ENCODE measurements at regions not wholly inside any gene's neighbourhood (a gene's known extent, or its start where the extent isn't known, plus 50 kb on each side); places are given as distances from the start of the nearest gene placed in this dataset.
"Not testable (repeated sequence)": the region's sequence is repeated elsewhere in the genome, so short reads cannot be mapped to it uniquely, and the experiment has no call there.

DNA sequence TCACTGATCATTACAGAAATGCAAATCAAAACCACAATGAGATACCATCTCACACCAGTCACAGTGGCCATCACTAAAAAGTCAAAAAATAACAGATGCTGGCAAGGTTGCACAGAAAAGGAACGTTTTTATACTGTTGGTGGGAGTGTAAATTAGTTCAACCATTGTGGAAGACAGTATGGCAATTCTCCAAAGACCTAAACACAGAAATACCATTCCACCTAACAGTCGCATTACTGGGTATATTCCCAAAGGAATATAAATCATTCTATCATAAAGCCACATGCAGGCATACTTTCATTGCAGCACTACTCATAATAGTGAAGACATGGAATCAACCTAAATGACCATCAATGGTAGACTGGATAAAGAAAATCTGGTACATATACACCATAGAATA is 83.2 kb upstream of the ARID5B start:
- H3K4me3 ChIP-seq (ENCODE audit: low read depth, low read length); DNase-seq (ENCODE audit: low read depth): not testable (repeated sequence)

DNA sequence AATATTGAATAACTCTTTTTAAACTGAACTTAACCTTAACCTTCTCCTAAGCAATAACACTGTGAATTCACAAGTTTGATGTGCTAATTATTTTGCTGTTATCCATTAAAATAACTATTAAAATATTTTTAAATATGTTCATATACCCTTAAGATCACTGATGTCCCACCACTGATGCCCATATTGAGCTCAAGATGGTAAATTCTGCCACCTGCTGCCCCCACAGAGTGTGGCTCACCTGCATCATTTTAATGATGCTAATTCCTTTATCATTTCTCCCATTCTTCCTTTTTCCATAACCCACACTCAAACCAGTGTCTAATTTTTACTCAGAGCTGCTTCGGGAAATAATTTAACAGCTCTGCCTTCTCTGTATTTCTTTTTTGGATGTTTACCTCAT is 82.3 kb upstream of the ARID5B start:
- DNase-seq (ENCODE audit: low read depth), result no peak
- H3K4me3 ChIP-seq (ENCODE audit: low read depth, low read length), result no peak overlapping the region

GRCh38 chr10:61821153-61821552 is 80.3 kb upstream of the ARID5B start:
- DNase-seq (ENCODE audit: low read depth), result no peak
- no peak overlapping the region for H3K4me3 ChIP-seq (ENCODE audit: low read depth, low read length)

DNA sequence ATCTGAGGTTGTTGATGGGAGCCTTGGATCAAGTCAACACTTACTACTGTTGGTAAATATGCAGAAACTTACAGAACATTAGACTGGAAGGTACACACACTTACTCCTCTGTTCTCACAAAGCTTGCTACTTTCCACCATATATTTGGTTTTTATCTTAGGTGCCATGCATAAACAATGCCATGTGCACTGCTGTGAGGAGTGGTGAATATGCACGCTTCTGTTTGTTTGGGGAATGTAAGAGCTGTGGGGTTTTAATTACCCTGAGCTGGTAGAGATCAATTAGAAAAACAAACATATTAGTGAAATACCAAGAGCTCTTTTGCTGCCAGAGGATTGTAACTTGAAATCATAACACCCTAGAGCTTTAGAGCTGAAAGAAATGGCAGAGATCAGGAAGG is 79.8 kb upstream of the ARID5B start:
- H3K4me3 ChIP-seq (ENCODE audit: low read depth, low read length), result no peak overlapping the region
- DNase-seq (ENCODE audit: low read depth), result no peak

DNA sequence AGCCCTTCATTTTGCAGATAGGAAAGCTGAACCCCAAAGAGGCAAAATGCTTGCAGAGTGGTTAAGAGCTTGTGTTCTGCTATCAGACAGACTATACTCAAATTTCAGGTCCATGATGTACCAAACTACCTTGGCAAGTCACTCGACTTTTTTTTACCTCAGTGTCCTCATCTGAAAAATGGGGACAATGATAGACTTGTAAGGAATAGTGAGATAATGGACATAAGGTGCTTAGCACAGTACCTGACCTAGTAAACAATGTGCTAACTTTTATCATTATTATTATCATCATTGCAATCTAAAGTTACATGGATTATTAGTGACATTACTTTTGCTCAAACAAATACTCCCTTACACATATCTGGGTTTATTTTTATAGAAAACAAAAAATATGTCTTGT is 79.4 kb upstream of the ARID5B start:
- no peak for DNase-seq (ENCODE audit: low read depth)
- H3K4me3 ChIP-seq (ENCODE audit: low read depth, low read length), result no peak overlapping the region

DNA sequence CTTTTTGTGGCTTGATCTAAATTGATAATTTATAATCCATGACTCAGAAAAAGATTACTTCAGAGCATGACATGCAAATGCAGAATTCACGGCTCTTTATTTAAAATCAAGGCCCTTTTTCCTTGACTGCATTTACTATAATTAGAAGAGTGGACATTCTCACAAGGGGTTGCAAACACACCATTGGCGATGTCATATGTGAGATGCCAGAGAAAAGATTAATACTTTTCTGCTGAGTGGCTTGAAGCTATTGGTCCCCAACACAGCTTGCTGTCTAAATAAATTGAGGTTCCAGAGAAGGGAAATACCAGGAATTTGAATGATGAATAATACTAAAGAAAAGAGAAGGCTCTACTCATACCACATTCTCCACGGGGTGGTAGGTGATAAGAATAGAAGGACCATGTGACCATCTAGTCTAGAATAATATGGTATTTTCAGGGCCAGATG is 78.7 kb upstream of the ARID5B start:
- no peak for DNase-seq (ENCODE audit: low read depth)
- no peak overlapping the region for H3K4me3 ChIP-seq (ENCODE audit: low read depth, low read length)

- DNase-seq (ENCODE audit: low read depth), result no peak
- H3K4me3 ChIP-seq (ENCODE audit: low read depth, low read length), result no peak overlapping the region
Measured at GRCh38 chr10:61825001-61825400, 76.5 kb upstream of the ARID5B start.

DNA sequence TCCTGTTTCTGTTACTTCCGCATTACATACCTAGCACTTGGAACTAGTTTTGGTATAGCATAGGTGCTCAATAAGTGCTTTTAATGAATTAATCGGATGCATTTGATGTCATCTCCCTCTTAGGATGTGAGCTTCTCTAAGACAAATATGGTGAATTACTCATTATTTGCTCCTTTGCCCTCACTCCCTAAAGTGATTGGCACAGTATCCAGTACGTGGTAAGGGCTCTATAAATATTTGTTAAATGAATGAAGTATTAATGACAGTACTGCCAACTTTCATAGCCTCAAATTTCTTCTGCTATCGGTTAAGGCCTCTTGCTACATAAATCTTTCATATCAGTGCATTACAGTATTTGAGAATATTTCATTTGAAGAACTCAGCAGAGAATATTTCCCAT is 75.9 kb upstream of the ARID5B start:
- H3K4me3 ChIP-seq (ENCODE audit: low read depth, low read length), result no peak overlapping the region
- DNase-seq (ENCODE audit: low read depth), result no peak

GRCh38 chr10:61828034-61828433 is 73.5 kb upstream of the ARID5B start:
- H3K4me3 ChIP-seq (ENCODE audit: low read depth, low read length), result no peak overlapping the region
- DNase-seq (ENCODE audit: low read depth), result no peak

- H3K4me3 ChIP-seq (ENCODE audit: low read depth, low read length), result no peak overlapping the region
- no peak for DNase-seq (ENCODE audit: low read depth)
Measured at GRCh38 chr10:61828788-61829187, 72.7 kb upstream of the ARID5B start.

DNA sequence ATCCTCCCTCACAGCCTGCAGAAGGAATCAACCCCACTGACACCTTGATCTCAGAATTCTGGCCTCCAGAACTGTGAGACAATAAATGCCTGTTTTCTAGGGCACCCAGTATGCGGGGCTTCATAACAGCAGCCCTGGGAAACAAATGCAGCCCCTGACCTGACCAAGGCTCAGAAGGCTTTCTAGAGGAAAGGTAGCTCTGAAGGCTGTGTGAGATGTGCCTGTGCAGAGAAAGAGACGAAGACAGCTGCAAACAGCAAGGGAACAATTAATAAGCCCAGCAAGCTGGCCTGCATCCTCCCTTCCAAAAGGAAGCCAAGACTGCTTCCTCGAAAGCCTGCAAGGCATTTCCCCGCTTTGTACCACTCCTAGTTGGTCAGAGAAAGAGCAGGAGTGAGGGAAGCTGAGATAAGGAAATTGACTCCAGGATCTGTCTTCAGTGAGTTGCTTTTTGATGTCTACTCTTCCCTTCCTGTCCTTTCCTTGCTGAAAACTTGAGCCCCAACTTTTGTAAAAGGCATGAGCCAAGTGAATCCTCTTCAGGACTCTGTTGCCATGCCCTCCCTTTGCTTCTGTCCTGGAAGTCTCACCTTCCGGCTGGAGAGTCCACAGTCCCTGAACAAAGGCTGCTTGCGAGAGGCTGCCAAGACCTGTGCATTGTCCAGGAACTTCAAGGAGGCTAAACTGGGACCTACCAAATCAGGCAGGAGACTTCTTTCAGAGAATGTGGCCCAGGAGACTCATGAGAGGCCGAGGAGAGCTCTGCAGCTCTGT is 71.2 kb upstream of the ARID5B start:
- DNase-seq (ENCODE audit: low read depth), result no peak
- no peak overlapping the region for H3K4me3 ChIP-seq (ENCODE audit: low read depth, low read length)

GRCh38 chr10:61830846-61831273 is 70.6 kb upstream of the ARID5B start:
- no peak for DNase-seq (ENCODE audit: low read depth)
- H3K4me3 ChIP-seq (ENCODE audit: low read depth, low read length), result no peak overlapping the region

DNA sequence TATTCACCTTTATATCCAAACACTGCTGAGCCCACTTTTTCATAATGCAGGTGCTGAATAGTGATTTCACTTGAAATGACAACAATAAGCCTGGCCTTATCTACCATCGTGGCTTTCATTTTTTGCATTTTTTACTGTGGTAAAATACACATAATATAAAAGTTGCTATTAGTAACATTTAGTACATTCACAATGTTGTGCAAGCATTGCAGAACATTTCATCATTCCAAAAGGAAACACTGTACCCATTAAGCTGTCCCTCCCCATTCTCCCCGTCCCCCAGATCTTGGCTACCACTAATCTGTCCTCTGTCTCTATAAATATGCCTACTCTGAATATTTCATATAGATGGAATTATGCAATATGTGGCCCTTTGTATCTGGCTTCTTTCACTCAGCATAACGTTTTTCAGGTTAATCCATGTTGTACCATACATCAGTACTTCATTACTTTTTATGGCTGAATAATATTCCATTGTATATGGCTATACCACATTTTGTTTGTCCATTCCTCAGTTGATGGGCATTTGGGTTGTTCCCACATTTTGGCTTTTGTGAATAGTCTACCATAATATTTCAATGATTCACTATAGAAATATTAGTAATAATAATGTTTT is 68.5 kb upstream of the ARID5B start:
- H3K4me3 ChIP-seq (ENCODE audit: low read depth, low read length), result no peak overlapping the region
- no peak for DNase-seq (ENCODE audit: low read depth)

- DNase-seq (ENCODE audit: low read depth), result no peak
- no peak overlapping the region for H3K4me3 ChIP-seq (ENCODE audit: low read depth, low read length)
Measured at GRCh38 chr10:61834519-61834918, 67.0 kb upstream of the ARID5B start.

DNA sequence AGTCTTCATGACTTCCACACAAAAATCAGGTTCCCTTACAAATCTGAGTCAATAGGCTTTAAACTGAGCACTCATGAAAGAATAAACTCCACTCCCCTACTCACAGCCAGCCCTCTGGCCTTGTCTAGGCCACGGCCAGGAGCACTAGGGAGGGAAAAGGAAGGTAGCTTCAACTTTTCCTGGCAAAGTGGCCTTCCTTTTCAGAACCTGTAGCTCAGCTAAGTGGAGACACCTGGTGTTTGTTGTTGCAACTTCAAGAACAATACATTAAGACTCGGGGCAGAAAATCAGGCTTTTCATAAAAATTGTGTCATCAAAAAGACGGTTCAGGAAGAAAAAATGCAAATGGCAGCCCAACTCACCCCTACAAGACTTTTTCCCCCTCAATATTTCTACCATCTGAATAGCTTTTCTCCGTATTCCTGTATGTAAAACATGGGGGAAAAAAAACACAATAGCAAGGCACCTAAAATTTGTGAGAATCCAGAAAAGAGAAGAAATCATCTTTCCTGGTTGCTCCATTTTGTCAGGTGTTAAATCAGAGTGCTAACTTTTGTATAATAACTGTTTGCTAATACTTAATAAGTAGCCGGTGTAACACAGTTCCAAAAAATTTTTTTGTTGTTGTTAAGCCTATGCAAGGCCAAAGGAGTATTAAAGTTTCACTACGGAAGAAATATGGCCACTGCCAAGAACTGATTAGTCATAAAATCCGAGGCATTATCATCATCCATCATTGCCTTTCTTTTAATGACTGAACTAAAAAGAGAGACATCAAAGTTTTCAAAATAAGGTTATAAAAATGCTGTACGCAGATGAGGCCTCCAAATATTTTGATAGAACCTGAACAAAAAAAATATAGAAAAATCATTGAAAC is 66.2 kb upstream of the ARID5B start:
- DNase-seq (ENCODE audit: low read depth), result peak; percentile 42
- H3K4me3 ChIP-seq (ENCODE audit: low read depth, low read length), result no peak overlapping the region

DNA sequence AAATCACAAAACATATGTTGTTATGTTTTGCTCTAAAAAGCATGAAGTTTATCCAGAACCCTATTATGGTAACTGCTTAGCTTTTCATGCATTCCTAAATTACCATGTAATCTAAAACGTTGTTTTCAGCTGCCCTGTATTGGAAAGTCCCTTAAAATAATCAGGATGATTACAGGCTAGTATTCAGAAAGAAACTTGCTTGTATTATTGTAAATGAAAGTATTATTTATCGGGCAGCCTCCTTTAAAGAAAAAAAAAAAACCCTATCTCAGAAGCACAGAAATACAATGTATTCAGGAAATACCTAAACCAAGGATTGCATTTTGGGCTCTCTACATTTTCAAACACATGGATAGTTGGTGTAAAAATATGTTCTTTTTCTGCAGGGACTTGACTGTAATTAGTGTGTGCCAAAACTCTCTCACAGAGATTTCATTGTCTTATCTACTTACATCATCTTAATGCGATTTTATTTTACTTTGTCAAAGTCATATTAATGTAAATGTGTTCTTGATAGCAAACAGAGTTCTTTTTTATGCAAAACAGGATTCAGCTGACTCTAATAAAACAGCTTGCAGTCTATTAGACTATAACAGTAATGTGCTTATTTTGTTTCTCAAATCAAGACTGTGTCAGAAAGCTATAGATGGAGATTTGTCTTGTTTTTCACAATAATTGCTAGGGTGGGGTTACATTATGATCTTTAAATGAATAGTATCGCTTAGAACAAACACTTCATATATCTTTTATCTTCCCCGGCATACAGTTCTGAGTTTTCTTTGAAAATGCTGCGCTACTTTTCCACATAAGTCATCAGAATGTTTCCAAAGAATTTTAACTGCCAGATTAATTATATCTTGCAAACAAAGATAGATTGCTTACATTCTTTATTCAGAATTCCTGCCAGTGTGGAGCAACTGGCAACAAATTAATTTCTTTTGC is 65.3 kb upstream of the ARID5B start:
- no peak overlapping the region for H3K4me3 ChIP-seq (ENCODE audit: low read depth, low read length)
- no peak for DNase-seq (ENCODE audit: low read depth)

DNA sequence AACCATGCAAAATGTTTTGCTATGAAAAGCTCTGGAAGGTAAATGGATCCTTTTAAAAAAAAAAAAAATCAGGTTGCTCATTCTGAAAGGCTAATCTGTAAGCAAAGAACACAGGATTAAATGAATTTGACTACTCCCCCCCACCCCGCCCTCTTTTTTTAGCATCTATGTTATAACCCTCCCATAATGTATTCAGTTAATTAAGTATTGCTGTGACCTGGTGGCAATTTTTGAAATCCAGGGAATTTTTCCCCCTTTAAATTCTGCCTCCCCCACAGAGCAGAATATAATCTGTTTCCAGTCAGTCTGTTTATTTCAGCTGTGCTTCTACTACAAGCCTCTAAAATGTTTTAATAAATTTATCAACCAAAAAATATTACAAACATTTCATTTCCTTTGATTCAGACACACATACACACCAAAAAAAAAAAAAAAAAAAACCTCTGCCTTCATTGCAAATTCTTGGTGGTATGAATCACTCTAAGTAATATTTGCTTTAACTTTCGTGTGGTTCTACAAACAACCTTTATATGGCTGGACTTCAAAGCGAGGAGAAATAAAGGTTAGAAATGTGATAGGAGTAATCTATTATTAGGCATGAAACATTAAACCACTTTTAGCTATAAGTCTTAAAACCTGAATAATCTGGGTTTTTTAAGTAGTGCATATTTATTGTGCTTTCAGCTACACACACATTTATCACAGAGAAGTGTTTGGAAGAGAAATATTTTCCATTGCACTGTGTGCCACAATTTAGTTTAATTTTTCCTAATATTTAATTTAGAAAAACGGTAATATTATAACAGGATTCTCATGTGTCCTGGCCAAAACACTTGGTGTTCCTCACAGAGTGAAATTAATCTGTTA is 64.4 kb upstream of the ARID5B start:
- no peak for DNase-seq (ENCODE audit: low read depth)
- H3K4me3 ChIP-seq (ENCODE audit: low read depth, low read length), result no peak overlapping the region

- no peak overlapping the region for H3K4me3 ChIP-seq (ENCODE audit: low read depth, low read length)
- no peak for DNase-seq (ENCODE audit: low read depth)
Measured at GRCh38 chr10:61837755-61838171, 63.7 kb upstream of the ARID5B start.
